Trophoblast cell (in vitro differentiated cells and primary cell): ENCODE measurements at regions not wholly inside any gene's neighbourhood (a gene's known extent, or its start where the extent isn't known, plus 50 kb on each side); places are given as distances from the start of the nearest gene placed in this dataset.

Source experiments
- DNase-seq, 2 donors: peaks; one replicate each; pipeline ENCODE4 v3.0.0-alpha.2; 2016
- H2AFZ ChIP-seq: 2 replicates; pipeline ENCODE4 v1.6.1; 2013; ENCODE audit warnings: low read length, moderate library complexity, mild to moderate bottlenecking; ENCODE audit not compliant: insufficient read depth, poor library complexity
- H2AK5ac ChIP-seq: 2 replicates; pipeline ENCODE4 v1.6.1; 2013; ENCODE audit warnings: mild to moderate bottlenecking, low read length
- H2BK120ac ChIP-seq: 2 replicates; pipeline ENCODE4 v1.6.1; 2013; ENCODE audit warnings: low read length, mild to moderate bottlenecking, moderate library complexity; ENCODE audit not compliant: insufficient read depth, poor library complexity
- H2BK12ac ChIP-seq: 2 replicates; pipeline ENCODE4 v1.6.1; 2013; ENCODE audit warnings: mild to moderate bottlenecking, low read length, moderate library complexity
- H2BK5ac ChIP-seq: 2 replicates; pipeline ENCODE4 v1.6.1; 2013; ENCODE audit warnings: low read length, low read depth, moderate library complexity, mild to moderate bottlenecking; ENCODE audit not compliant: poor library complexity
- H3K14ac ChIP-seq: 2 replicates; pipeline ENCODE4 v1.6.1; 2013; ENCODE audit warnings: mild to moderate bottlenecking, low read length
- H3K18ac ChIP-seq: 2 replicates; pipeline ENCODE4 v1.6.1; 2013; ENCODE audit warnings: mild to moderate bottlenecking, low read length
- H3K23ac ChIP-seq: 2 replicates; pipeline ENCODE4 v1.6.1; 2013; ENCODE audit warnings: low read length
- H3K27ac ChIP-seq: 2 replicates; pipeline ENCODE4 v1.5.1; 2013; ENCODE audit warnings: low read depth, mild to moderate bottlenecking, inconsistent platforms, low read length, moderate library complexity
- H3K27me3 ChIP-seq: 2 replicates; pipeline ENCODE4 v1.6.1; 2013; ENCODE audit warnings: inconsistent platforms, mild to moderate bottlenecking, low read length, moderate library complexity; ENCODE audit not compliant: insufficient read depth
- H3K36me3 ChIP-seq, 2 experiments: 1 replicate in 1 of 2; 2 replicates in 1 of 2; pipeline ENCODE4 v1.6.1; 2013; ENCODE audit warnings: low read length in 2 of 2, mild to moderate bottlenecking in 2 of 2, moderate library complexity in 1 of 2; ENCODE audit not compliant: insufficient read depth in 2 of 2, control insufficient read depth in 1 of 2
- H3K4ac ChIP-seq: 2 replicates; pipeline ENCODE4 v1.6.1; 2013; ENCODE audit warnings: low read depth, mild to moderate bottlenecking, low read length, moderate library complexity
- H3K4me1 ChIP-seq, 2 experiments: 1 replicate in 1 of 2; 2 replicates in 1 of 2; pipeline ENCODE4 v1.6.1; 2013; ENCODE audit warnings: low read length in 2 of 2, mild to moderate bottlenecking in 2 of 2, moderate library complexity in 1 of 2; ENCODE audit not compliant: insufficient read depth in 2 of 2, control insufficient read depth in 1 of 2
- H3K4me2 ChIP-seq: 2 replicates; pipeline ENCODE4 v1.6.1; 2013; ENCODE audit warnings: inconsistent platforms, mild to moderate bottlenecking, low read length, moderate library complexity
- H3K4me3 ChIP-seq: 2 replicates; pipeline ENCODE4 v1.5.1; 2013; ENCODE audit warnings: mild to moderate bottlenecking, low read depth, low read length, inconsistent platforms
- H3K79me1 ChIP-seq: one replicate; pipeline ENCODE4 v1.6.1; 2013; ENCODE audit warnings: low read length
- H3K79me2 ChIP-seq: 2 replicates; pipeline ENCODE4 v1.6.1; 2013; ENCODE audit warnings: low read length, mild to moderate bottlenecking; ENCODE audit not compliant: control insufficient read depth, insufficient read depth, poor library complexity
- H3K9ac ChIP-seq: 2 replicates; pipeline ENCODE4 v1.6.1; 2013; ENCODE audit warnings: mild to moderate bottlenecking, low read length
- H3K9me3 ChIP-seq: 2 replicates; pipeline ENCODE4 v1.6.1; 2013; ENCODE audit warnings: low read depth, mild to moderate bottlenecking, control low read depth, inconsistent platforms, low read length; ENCODE audit not compliant: insufficient read depth
- H4K12ac ChIP-seq: 2 replicates; pipeline ENCODE4 v1.6.1; 2013; ENCODE audit warnings: low read depth, mild to moderate bottlenecking, low read length, moderate library complexity
- H4K8ac ChIP-seq: 2 replicates; pipeline ENCODE4 v1.6.1; 2013; ENCODE audit warnings: low read depth, mild to moderate bottlenecking, low read length, moderate library complexity
- H4K91ac ChIP-seq: one replicate; pipeline ENCODE4 v1.6.1; 2013; ENCODE audit warnings: low read depth, mild to moderate bottlenecking, low read length, moderate library complexity
- WGBS: extraction: QIAGEN DNeasy Blood & Tissue Kit; methylation state at CpG from one replicate; pipeline ENCODE4 v1.1.7; 2013; ENCODE audit warnings: missing lambda C conversion rate; ENCODE audit not compliant: insufficient read length, insufficient coverage; ENCODE audit errors: extremely low coverage; 5-methylcytosine and 5-hydroxymethylcytosine counted together

DNA sequence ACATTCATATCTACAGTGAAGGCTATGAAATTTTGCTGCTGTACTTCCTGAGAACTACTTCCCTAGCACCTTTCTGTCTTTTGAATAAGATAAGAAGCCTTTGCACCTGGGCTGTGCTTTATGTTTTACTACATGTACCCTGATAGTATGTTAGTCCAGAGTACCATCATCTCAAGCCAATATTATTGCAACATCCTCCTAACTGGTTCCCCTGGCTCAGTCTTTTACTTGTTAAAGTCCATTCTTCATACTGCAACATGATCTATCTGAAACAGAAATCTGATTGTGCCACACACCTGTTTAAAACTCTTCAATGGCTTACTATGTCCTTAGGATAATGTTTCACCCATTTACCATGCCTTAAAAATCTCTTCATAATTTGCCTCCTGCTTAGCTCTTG, 102.3 kb downstream of the AGTR2 start:
- peak in 1 of 2 donors; percentile 34 for DNase-seq
- Histone ChIP-seq H2BK5ac (no peak overlapping the region), H3K4me2 (no peak overlapping the region), H3K4me3 (no peak overlapping the region), H3K14ac (no peak overlapping the region), H3K9ac (no peak overlapping the region), H3K9me3 (no peaks in the 10 kb centered on the region), H3K23ac (no peak overlapping the region), H3K4ac (no peak overlapping the region), H3K27me3 (no peaks in the 10 kb centered on the region), H4K12ac (no peak overlapping the region), H2BK120ac (no peak overlapping the region), H2BK12ac (no peak overlapping the region), H3K18ac (no peak overlapping the region), H3K27ac (no peak overlapping the region), H4K8ac (no peak overlapping the region), H2AFZ (no peak overlapping the region), H3K79me2 (no peaks in the 10 kb centered on the region), H3K4me1 (no peaks in the 10 kb centered on the region), H3K79me1 (no peaks in the 10 kb centered on the region), H2AK5ac (no peak overlapping the region), H3K36me3 (no peaks in the 10 kb centered on the region), H4K91ac (no peak overlapping the region)

DNA sequence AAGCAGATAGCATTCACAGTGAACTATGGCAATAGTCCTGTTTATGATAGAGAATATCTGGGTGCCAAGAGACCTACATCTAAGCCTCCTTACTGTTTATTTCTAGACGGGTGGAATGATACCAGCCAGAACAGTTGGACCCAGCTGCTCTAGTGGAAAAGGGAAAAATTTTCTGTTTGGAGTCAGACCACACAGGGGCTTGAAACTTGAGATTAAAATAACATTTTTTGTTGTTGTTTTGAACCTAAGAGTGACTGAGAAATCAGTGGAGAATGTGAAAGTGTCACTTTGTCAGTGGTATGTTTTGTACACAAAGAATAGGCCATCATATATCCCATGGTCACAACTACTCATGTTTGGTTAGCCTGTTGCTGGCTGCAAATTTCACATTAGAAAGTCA, 105.7 kb downstream of the AGTR2 start:
- no peak overlapping the region for H2AK5ac ChIP-seq
- no peak overlapping the region for H3K14ac ChIP-seq
- DNase-seq, result no peak
- no peak overlapping the region for H2BK120ac ChIP-seq
- H3K9me3 ChIP-seq, result no peaks in the 10 kb centered on the region
- H3K18ac ChIP-seq, result no peak overlapping the region
- no CpG with 5 or more reads among the region's 1 CpG for WGBS
- H2AFZ ChIP-seq, result no peak overlapping the region
- no peak overlapping the region for H3K27ac ChIP-seq
- H3K4me2 ChIP-seq, result no peak overlapping the region
- H3K23ac ChIP-seq, result no peak overlapping the region
- no peaks in the 10 kb centered on the region for H3K27me3 ChIP-seq
- no peak overlapping the region for H4K8ac ChIP-seq
- H2BK5ac ChIP-seq, result no peak overlapping the region
- H2BK12ac ChIP-seq, result no peak overlapping the region
- H3K4me3 ChIP-seq, result no peak overlapping the region
- H3K79me2 ChIP-seq, result no peaks in the 10 kb centered on the region
- no peak overlapping the region for H4K12ac ChIP-seq
- H3K9ac ChIP-seq, result no peak overlapping the region
- no peak overlapping the region for H3K4ac ChIP-seq
- H3K79me1 ChIP-seq, result no peaks in the 10 kb centered on the region
- no peaks in the 10 kb centered on the region for H3K4me1 ChIP-seq
- H3K36me3 ChIP-seq, result no peaks in the 10 kb centered on the region
- H4K91ac ChIP-seq, result no peak overlapping the region

DNA sequence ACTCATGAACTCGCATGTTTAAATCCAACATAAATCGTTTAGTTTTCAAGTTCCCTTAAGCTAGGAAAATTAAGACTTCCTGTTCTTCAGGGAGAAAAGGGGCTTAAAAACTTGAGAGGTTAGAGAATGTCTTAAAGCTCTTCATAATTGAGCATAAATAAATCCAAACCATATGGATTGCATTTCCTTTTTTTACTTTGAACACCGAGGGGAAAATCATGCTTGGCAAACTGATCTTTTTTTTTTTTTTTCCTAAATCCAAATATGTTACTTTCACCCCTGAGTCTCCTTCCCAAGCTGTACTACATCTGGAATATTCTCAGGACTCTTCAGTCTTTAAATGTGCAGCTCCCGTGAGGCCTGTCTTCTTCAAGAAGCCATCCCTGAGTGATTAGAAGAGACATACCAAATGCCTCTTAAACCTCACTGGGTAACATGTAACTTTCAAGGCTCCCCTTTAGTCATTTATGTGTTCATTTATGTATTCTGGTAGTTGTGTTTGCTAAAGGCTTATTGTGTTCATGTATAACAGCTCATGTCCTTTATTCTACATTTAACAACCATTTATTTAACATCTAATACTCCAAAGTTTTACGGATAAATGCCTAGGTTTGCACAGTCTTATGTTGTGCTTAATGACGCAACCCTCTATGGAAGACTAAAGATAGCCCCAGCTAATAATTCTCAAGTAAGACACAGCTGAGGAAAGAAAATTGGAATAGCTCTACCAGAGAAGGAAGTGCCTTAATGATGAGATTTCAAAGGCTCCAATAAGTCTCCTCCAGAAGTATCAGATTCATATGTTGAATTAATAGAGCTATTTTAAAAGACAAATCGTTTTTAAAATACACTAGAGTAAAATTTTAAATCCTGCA, 107.0 kb downstream of the AGTR2 start:
- Histone ChIP-seq H2AK5ac (no peak overlapping the region), H4K12ac (no peak overlapping the region), H3K27ac (no peak overlapping the region), H4K91ac (no peak overlapping the region), H3K4me1 (no peaks in the 10 kb centered on the region), H3K4me3 (no peak overlapping the region), H2BK12ac (no peak overlapping the region), H3K79me2 (no peaks in the 10 kb centered on the region), H3K18ac (no peak overlapping the region), H3K14ac (no peak overlapping the region), H3K79me1 (no peaks in the 10 kb centered on the region), H3K23ac (no peak overlapping the region), H3K9ac (no peak overlapping the region), H3K36me3 (no peaks in the 10 kb centered on the region), H3K4me2 (no peak overlapping the region), H4K8ac (no peak overlapping the region), H2AFZ (no peak overlapping the region), H3K9me3 (no peaks in the 10 kb centered on the region), H3K4ac (no peak overlapping the region), H3K27me3 (no peaks in the 10 kb centered on the region), H2BK5ac (no peak overlapping the region), H2BK120ac (no peak overlapping the region)
- WGBS, result no CpG with 5 or more reads among the region's 7 CpGs
- DNase-seq, result no peak

- Histone ChIP-seq H3K27me3 (no peaks in the 10 kb centered on the region), H2BK12ac (no peak overlapping the region), H3K36me3 (no peaks in the 10 kb centered on the region), H3K27ac (no peak overlapping the region), H4K12ac (no peak overlapping the region), H3K14ac (no peak overlapping the region), H2AK5ac (no peak overlapping the region), H3K4me2 (no peak overlapping the region), H2AFZ (no peak overlapping the region), H2BK5ac (no peak overlapping the region), H3K4me3 (no peak overlapping the region), H3K9me3 (no peaks in the 10 kb centered on the region), H3K18ac (no peak overlapping the region), H3K79me1 (no peaks in the 10 kb centered on the region), H3K23ac (no peak overlapping the region), H3K4ac (no peak overlapping the region), H3K4me1 (no peaks in the 10 kb centered on the region), H3K79me2 (no peaks in the 10 kb centered on the region), H2BK120ac (no peak overlapping the region), H4K91ac (no peak overlapping the region), H3K9ac (no peak overlapping the region), H4K8ac (no peak overlapping the region)
- no CpG with 5 or more reads among the region's 3 CpGs for WGBS
- no peak for DNase-seq
These were observed 108.3 kb downstream of the AGTR2 start for GRCh38 chrX:116278826-116279225.
